GM18499 (cell line): ENCODE measurements at regions not wholly inside any gene's neighbourhood (a gene's known extent, or its start where the extent isn't known, plus 50 kb on each side); places are given as distances from the start of the nearest gene placed in this dataset.
"Not testable (repeated sequence)": the region's sequence is repeated elsewhere in the genome, so short reads cannot be mapped to it uniquely, and the experiment has no call there.

ENCODE experiments used
- ATAC-seq: cut with Tn5 transposase; IDR thresholded peaks from one replicate; pipeline ENCODE4 v1.9.1; 2021; ENCODE audit warnings: moderate number of reproducible peaks; ENCODE audit not compliant: insufficient read depth, unreplicated experiment

- no peak for ATAC-seq
These were observed 129.2 kb downstream of the TBX18 start for GRCh38 chr6:84635081-84635761.

DNA sequence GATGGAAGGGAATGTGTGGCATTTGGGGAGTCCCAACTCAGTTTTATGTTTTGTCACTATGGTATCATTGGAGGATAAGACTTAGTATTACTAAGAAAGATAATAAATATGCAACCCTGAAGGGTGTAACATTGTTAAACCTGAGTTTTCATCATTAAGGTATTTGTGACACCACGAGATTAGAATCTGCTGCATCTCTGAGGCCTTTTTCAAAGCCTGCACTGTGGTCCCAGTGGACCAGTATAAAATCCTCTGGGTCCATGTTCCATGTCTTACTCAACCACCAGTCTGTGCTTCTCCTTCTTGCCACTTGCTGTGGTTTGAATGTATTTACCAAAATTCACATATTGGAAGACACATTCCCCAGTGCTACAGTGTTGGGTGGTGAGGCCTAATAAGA lies 130.6 kb downstream of the TBX18 start:
- ATAC-seq = no peak

DNA sequence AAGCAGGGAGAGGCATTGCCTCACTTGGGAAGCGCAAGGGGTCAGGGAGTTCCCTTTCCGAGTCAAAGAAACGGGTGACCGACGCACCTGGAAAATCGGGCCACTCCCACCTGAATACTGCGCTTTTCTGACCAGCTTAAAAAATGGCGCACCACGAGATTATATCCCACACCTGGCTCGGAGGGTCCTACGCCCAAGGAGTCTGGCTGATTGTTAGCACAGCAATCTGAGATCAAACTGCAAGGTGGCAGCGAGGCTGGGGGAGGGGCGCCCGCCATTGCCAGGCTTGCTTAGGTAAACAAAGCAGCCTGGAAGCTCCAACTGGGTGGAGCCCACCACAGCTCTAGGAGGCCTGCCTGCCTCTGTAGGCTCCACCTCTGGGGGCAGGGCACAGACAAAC lies 137.9 kb downstream of the TBX18 start:
- ATAC-seq = not testable (repeated sequence)

GRCh38 chr6:84625506-84625905 lies 138.9 kb downstream of the TBX18 start:
- ATAC-seq = no peak

DNA sequence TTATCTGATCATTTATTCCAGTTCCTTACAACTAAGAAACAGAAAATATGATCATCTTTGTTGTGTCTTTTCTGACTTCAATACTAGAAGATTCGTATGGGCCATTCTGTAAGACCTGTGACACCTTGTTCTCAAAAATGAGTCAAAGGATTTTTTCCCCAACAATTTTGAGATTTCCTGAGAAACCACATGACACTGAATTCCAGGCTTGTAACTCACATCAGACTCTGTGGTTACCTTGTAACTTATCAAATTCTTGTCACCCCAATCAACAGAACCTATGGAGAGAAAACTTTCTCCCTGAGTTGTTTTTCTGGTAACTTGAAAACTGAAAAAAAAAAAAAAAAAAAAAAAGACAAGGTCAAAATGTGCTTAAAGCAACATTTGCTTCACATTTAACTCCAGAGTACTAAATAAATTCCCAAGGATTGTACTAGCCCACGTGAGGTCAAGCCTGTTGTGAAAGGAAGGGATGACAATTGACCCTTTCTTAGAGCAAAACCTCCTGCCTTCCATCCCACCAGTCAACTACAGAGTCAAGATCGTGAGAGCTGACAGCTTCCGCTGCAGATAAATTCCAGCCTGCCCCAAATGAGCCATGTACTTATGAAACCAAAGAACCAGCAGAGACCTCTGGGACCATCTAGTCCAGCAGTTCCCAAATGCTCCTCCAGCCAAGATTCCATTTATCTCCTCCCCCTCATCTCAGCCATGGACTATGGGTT lies 140.3 kb downstream of the TBX18 start:
- no peak for ATAC-seq

GRCh38 chr6:84618836-84619235 lies 145.6 kb downstream of the TBX18 start:
- no peak for ATAC-seq

- no peak for ATAC-seq
These were observed 146.2 kb downstream of the TBX18 start for GRCh38 chr6:84618046-84618752.

DNA sequence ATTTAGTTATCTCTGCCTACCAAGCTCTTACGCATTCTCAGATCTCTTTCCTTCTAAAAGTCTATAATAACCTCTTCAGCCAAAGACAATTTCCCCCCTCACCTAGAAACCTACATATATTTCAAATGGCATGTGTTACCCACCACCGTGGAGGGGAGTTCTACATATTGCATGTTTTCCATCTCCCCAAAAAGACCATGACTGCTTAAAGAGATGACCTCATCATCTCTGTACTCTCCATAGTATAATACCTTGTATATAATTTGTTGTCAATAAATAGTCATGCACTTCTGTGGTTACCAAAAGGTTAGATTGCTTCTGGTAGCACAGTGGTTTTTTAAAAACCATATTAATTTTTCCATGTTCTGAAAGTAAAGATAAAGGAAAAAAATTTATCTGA lies 148.4 kb downstream of the TBX18 start:
- ATAC-seq = no peak

GRCh38 chr6:84615113-84615850 lies 149.1 kb downstream of the TBX18 start:
- ATAC-seq = no peak

GRCh38 chr6:84606860-84607259 lies 157.5 kb downstream of the TBX18 start:
- ATAC-seq = no peak

DNA sequence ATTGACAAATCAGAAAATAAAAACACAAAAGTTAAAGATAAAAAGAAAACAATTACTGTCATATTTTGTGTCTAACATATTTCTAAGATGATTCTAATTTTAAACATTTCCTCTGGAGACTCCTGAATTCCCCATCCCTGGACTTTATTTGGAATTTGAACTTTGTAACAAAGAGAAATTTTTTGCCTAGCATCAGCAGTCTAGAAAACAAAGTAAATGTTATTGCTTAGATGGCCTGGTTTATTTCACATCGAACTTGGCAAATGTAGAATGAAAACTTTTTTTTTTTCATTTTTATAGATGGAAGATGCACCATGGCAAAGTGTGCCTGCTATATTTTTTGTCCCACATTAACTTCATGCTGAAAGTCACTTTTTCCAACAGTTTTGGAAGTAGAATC lies 159.1 kb downstream of the TBX18 start:
- ATAC-seq = no peak

DNA sequence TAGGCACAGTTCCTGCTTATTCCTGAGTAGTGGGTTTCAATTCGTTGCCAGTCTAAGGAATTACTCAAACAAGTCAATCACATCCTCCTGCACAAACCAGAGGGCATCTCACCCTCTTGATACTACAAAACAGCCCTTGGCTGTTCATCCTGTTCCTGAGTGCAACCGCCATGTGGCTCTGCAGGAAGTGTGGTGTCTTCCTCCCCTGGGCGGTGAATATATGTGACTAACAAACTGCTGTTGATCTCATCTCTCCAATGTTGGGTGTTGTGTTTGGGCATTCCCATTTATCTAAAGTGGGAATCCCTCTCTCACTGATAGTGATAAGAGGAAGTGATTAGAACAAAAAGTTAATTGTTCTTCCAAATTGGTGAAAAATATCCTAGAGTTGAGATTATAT lies 163.0 kb downstream of the TBX18 start:
- ATAC-seq = no peak

- ATAC-seq = no peak
These were observed 164.4 kb downstream of the TBX18 start for GRCh38 chr6:84599991-84600390.

GRCh38 chr6:84597238-84597875 lies 167.0 kb downstream of the TBX18 start:
- no peak for ATAC-seq

- no peak for ATAC-seq
These were observed 167.9 kb downstream of the TBX18 start for GRCh38 chr6:84596488-84596887.

GRCh38 chr6:84588697-84589080 lies 175.7 kb downstream of the TBX18 start:
- no peak for ATAC-seq

- not testable (repeated sequence) for ATAC-seq
These were observed 176.3 kb downstream of the TBX18 start for GRCh38 chr6:84587994-84588696.

DNA sequence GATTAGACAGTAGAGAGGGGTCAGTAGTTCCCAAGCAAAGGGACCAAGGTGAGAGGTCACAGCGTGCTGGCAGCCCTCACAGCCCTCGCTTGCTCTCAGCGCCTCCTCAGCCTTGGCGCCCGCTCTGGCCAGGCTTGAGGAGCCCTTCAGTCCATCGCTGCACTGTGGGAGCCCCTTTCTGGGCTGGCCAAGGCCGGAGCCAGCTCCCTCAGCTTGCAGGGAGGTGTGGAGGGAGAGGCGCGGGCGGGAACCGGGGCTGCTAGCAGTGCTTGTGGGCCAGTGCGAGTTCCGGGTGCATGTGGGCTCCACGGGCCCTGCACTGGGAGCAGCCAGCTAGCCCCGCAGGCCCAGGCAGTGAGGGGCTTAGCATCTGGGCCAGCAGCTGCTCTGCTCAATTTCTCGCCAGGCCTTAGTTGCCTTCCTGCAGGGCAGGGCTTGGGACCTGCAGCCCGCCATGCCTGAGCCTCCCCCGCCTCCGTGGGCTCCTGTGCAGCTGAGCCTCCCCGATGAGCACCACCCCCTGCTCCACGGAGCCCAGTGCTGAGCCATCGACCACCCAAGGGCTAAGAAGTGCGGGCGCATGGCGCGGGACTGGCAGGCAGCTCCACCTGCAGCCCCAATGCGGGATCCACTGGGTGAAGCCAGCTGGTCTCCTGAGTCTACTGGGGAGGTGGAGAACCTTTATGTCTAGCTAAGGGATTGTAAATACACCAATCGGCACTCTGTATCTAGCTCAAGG lies 177.0 kb downstream of the TBX18 start:
- ATAC-seq = not testable (repeated sequence)

GRCh38 chr6:84583784-84584183 lies 180.6 kb downstream of the TBX18 start:
- no peak for ATAC-seq
